ENCODE measurements at regions not wholly inside any gene's neighbourhood (a gene's known extent, or its start where the extent isn't known, plus 50 kb on each side); places are given as distances from the start of the nearest gene placed in this dataset.
"Not testable (repeated sequence)": the region's sequence is repeated elsewhere in the genome, so short reads cannot be mapped to it uniquely, and the experiment has no call there.

- no peak for DNase-seq (ENCODE audit: low spot score)
Observed at GRCh38 chr16:73400951-73401350, 353.0 kb upstream of the ZFHX3 start.

- no peak for DNase-seq (ENCODE audit: low spot score)
Observed at GRCh38 chr16:73399997-73400396, 352.1 kb upstream of the ZFHX3 start.

- no peak for DNase-seq (ENCODE audit: low spot score)
Observed at GRCh38 chr16:73399486-73399885, 351.6 kb upstream of the ZFHX3 start.

GRCh38 chr16:73398604-73399003 lies 350.7 kb upstream of the ZFHX3 start:
- not testable (repeated sequence) for DNase-seq (ENCODE audit: low spot score)

- DNase-seq (ENCODE audit: low spot score): no peak
Observed at GRCh38 chr16:73396556-73396955, 348.6 kb upstream of the ZFHX3 start.

- no peak for DNase-seq (ENCODE audit: low spot score)
Observed at GRCh38 chr16:73390936-73391335, 343.0 kb upstream of the ZFHX3 start.

GRCh38 chr16:73390491-73390890 lies 342.6 kb upstream of the ZFHX3 start:
- no peak for DNase-seq (ENCODE audit: low spot score)

GRCh38 chr16:73389085-73389484 lies 341.2 kb upstream of the ZFHX3 start:
- no peak for DNase-seq (ENCODE audit: low spot score)

- DNase-seq (ENCODE audit: low spot score): no peak
Observed at GRCh38 chr16:73387979-73388378, 340.1 kb upstream of the ZFHX3 start.

- DNase-seq (ENCODE audit: low spot score): no peak
Observed at GRCh38 chr16:73385696-73386095, 337.8 kb upstream of the ZFHX3 start.

- no peak for DNase-seq (ENCODE audit: low spot score)
Observed at GRCh38 chr16:73384506-73385089, 336.7 kb upstream of the ZFHX3 start.

GRCh38 chr16:73383988-73384365 lies 336.0 kb upstream of the ZFHX3 start:
- no peak for DNase-seq (ENCODE audit: low spot score)

- no peak for DNase-seq (ENCODE audit: low spot score)
Observed at GRCh38 chr16:73383195-73383987, 335.5 kb upstream of the ZFHX3 start.

- no peak for DNase-seq (ENCODE audit: low spot score)
Observed at GRCh38 chr16:73378471-73378870, 330.5 kb upstream of the ZFHX3 start.

- DNase-seq (ENCODE audit: low spot score): no peak
Observed at GRCh38 chr16:73371584-73372319, 323.8 kb upstream of the ZFHX3 start.

GRCh38 chr16:73369851-73370250 lies 321.9 kb upstream of the ZFHX3 start:
- DNase-seq (ENCODE audit: low spot score): no peak

GRCh38 chr16:73368715-73369114 lies 320.8 kb upstream of the ZFHX3 start:
- no peak for DNase-seq (ENCODE audit: low spot score)

GRCh38 chr16:73365016-73365551 lies 317.2 kb upstream of the ZFHX3 start:
- no peak for DNase-seq (ENCODE audit: low spot score)

GRCh38 chr16:73364413-73364812 lies 316.5 kb upstream of the ZFHX3 start:
- DNase-seq (ENCODE audit: low spot score): no peak

GRCh38 chr16:73361061-73361460 lies 313.1 kb upstream of the ZFHX3 start:
- no peak for DNase-seq (ENCODE audit: low spot score)

- no peak for DNase-seq (ENCODE audit: low spot score)
Observed at GRCh38 chr16:73356401-73357079, 308.6 kb upstream of the ZFHX3 start.

GRCh38 chr16:73355981-73356380 lies 308.1 kb upstream of the ZFHX3 start:
- no peak for DNase-seq (ENCODE audit: low spot score)
